GM12878 (cell line): ENCODE measurements at regions not wholly inside any gene's neighbourhood (a gene's known extent, or its start where the extent isn't known, plus 50 kb on each side); places are given as distances from the start of the nearest gene placed in this dataset.

Experiments
- ATAC-seq: fragments of 200-7000 bp; cut with Tn5 transposase; 3 replicates; pipeline ENCODE4 v1.9.1; 2020; ENCODE audit warnings: mild to moderate bottlenecking, moderate library complexity
- BruUV-seq: library from RNA; stranded (reverse); fragments of 400-500 nt; replicated peaks from 2 replicates; lab custom pipeline; 2021; lab: Mats Ljungman, UMichigan
- CTCF ChIA-PET: fragments of 300-600 bp; sonication (Branson Sonifier 250); formaldehyde crosslinking; extraction: SDS; loops from one replicate; lab custom pipeline; 2021; ENCODE audit warnings: inconsistent platforms; lab: Yijun Ruan, JAX
- POLR2A ChIA-PET: fragments of 350-600 bp; formaldehyde crosslinking; extraction: SDS; loops from one replicate; lab custom pipeline; 2021; ENCODE audit warnings: inconsistent platforms; lab: Charles Lee
- RAD21 ChIA-PET: fragments of 300-600 bp; sonication (Branson Sonifier 250); formaldehyde crosslinking; loops from one replicate; lab custom pipeline; 2023; ENCODE audit warnings: antibody characterized with exemption; ENCODE audit not compliant: unreplicated experiment; lab: Charles Lee
- SMC1A ChIA-PET: fragments of 300-600 bp; sonication (Branson Sonifier 250); formaldehyde crosslinking; loops from one replicate; lab custom pipeline; 2023; ENCODE audit not compliant: unreplicated experiment, uncharacterized antibody; lab: Charles Lee
- DNase-seq: peaks from one replicate; pipeline ENCODE4 v3.0.0-alpha.2; 2011; ENCODE audit warnings: low read depth, low spot score
- FAIRE-seq: peaks from 3 replicates; lab custom pipeline; 2011; peaks lifted over from hg19 to GRCh38; lab: Jason Lieb, UNC
- H2AFZ ChIP-seq: 2 replicates; pipeline ENCODE4 v1.6.0; 2011; ENCODE audit warnings: low read depth, low read length, control low read depth; ENCODE audit not compliant: control insufficient read depth
- H3K27ac ChIP-seq: 2 replicates; pipeline ENCODE4 v1.5.1; 2011; ENCODE audit warnings: control low read depth; ENCODE audit not compliant: control insufficient read depth, insufficient read depth
- H3K27me3 ChIP-seq, 2 experiments: replicated peaks in 1 of 2; 2 replicates each; pipeline versions ENCODE4 v1.6.0 to v1.6.1; 2011; ENCODE audit warnings: low read length in 1 of 2; ENCODE audit not compliant: control insufficient read depth in 2 of 2, insufficient read depth in 2 of 2
- H3K36me3 ChIP-seq, 2 experiments: 2 replicates each; pipeline ENCODE4 v1.5.1; 2011; ENCODE audit warnings: low read length in 1 of 2; ENCODE audit not compliant: control insufficient read depth in 2 of 2, insufficient read depth in 2 of 2
- H3K4me1 ChIP-seq: 2 replicates; pipeline ENCODE4 v1.6.1; 2011; ENCODE audit warnings: mild to moderate bottlenecking, low read length, moderate library complexity, mixed read lengths; ENCODE audit not compliant: control insufficient read depth, insufficient read depth
- H3K4me2 ChIP-seq: 2 replicates; pipeline ENCODE4 v1.6.0; 2011; ENCODE audit warnings: control low read depth; ENCODE audit not compliant: control insufficient read depth, insufficient read depth
- H3K4me3 ChIP-seq: fragments of 200-600 bp; sonication (generic); 2 replicates; pipeline ENCODE4 v1.5.1; 2016
- H3K79me2 ChIP-seq: 2 replicates; pipeline ENCODE4 v1.6.0; 2011; ENCODE audit warnings: low read length; ENCODE audit not compliant: control insufficient read depth, insufficient read depth
- H3K9ac ChIP-seq: 2 replicates; pipeline ENCODE4 v1.8.0; 2011; ENCODE audit warnings: low read length, control low read depth, mixed read lengths; ENCODE audit not compliant: control insufficient read depth, insufficient read depth
- H3K9me3 ChIP-seq: replicated peaks from 3 replicates; pipeline ENCODE4 v1.5.1; 2011; ENCODE audit warnings: mild to moderate bottlenecking, low read length; ENCODE audit not compliant: control insufficient read depth, insufficient read depth
- H4K20me1 ChIP-seq: 2 replicates; pipeline ENCODE4 v1.6.0; 2011; ENCODE audit not compliant: control insufficient read depth, insufficient read depth
- ATF7 ChIP-seq: fragments of 450-650 bp; IDR thresholded peaks from 2 replicates; pipeline ENCODE4 v1.6.1; 2016; ENCODE audit warnings: low read depth, mild to moderate bottlenecking
- CHD1 ChIP-seq: IDR thresholded peaks from 2 replicates; pipeline ENCODE4 v1.6.1; 2012; ENCODE audit warnings: low read depth, low read length, improper control_type of control experiment
- CHD2 ChIP-seq: IDR thresholded peaks from 2 replicates; pipeline ENCODE4 v1.6.1; 2011; ENCODE audit warnings: low read depth, low read length, improper control_type of control experiment, borderline replicate concordance
- CHD4 ChIP-seq: fragments of 200-600 bp; sonication (generic); IDR thresholded peaks from 2 replicates; pipeline ENCODE4 v1.6.1; 2016; ENCODE audit warnings: mild to moderate bottlenecking
- EZH2 ChIP-seq: IDR thresholded peaks from 2 replicates; pipeline ENCODE4 v1.6.1; 2012; ENCODE audit warnings: low read depth, mild to moderate bottlenecking, control low read depth, inconsistent platforms, low read length, borderline replicate concordance; ENCODE audit not compliant: control insufficient read depth
- HDAC6 ChIP-seq: fragments of 200-600 bp; sonication (generic); IDR thresholded peaks from one replicate; pipeline ENCODE4 v1.8.0; 2017; ENCODE audit warnings: antibody characterized with exemption; ENCODE audit not compliant: unreplicated experiment
- TCF3 ChIP-seq: IDR thresholded peaks from 2 replicates; pipeline ENCODE4 v1.6.1; 2012; ENCODE audit warnings: low read depth, mild to moderate bottlenecking, low read length, borderline replicate concordance; ENCODE audit not compliant: insufficient read depth
- ZNF274 ChIP-seq: IDR thresholded peaks from one replicate; pipeline ENCODE4 v1.8.0; 2011; ENCODE audit not compliant: insufficient read length, insufficient read depth
- ZNF622 ChIP-seq: fragments of 450-650 bp; IDR thresholded peaks from 2 replicates; pipeline ENCODE4 v1.6.1; 2017; ENCODE audit warnings: mild to moderate bottlenecking, inconsistent platforms
- WGBS: methylation state at CpG from one replicate; pipeline ENCODE4 v1.1.6; 2016; ENCODE audit warnings: low lambda C conversion rate; ENCODE audit not compliant: insufficient replicate concordance, insufficient coverage; ENCODE audit errors: missing lambda C conversion rate; 5-methylcytosine and 5-hydroxymethylcytosine counted together
- in situ Hi-C: fragments of 300-500 bp; cut with MboI; formaldehyde crosslinking; loops from 9 replicates; pipeline ENCODE4 v1.14.3; 2018; ENCODE audit warnings: mixed read lengths
- intact Hi-C: fragments of 100-400 bp; cut with micrococcal nuclease; formaldehyde crosslinking; loops from one replicate; pipeline ENCODE4 v1.14.2; 2022; ENCODE audit not compliant: unreplicated experiment

- RAD21 ChIA-PET: no interaction called here
- BruUV-seq: no TSS peak
Observed at GRCh38 chr2:204251158-204251997, 293.9 kb upstream of the PARD3B start.

GRCh38 chr2:204251998-204252376, 293.3 kb upstream of the PARD3B start:
- Histone ChIP-seq H3K4me2 (no peak overlapping the region), H3K27me3 (no peaks in the 10 kb centered on the region; a peak in 2 of 4 replicates), H3K4me3 (no peak overlapping the region), H3K27ac (no peak overlapping the region), H4K20me1 (no peaks in the 10 kb centered on the region), H3K79me2 (no peaks in the 10 kb centered on the region), H3K36me3 (no peaks in the 10 kb centered on the region), H3K9ac (no peak overlapping the region), H3K9me3 (no peaks in the 10 kb centered on the region), H2AFZ (no peak overlapping the region), H3K4me1 (no peaks in the 10 kb centered on the region)
- RAD21 ChIA-PET: no interaction called here
- intact Hi-C loops (no loop called here), in situ Hi-C loops (no loop called here)
- CTCF ChIA-PET: interaction anchor here (3.5 kb wide), 1 partner anchor 8 kb away, joined by 21 read pairs; no protein-coding TSS in a partner anchor
- DNase-seq (no peak), FAIRE-seq (no peak), ATAC-seq (no peak)
- POLR2A ChIA-PET: no interaction called here
- SMC1A ChIA-PET: no interaction called here
- WGBS: 29% methylated on average over 10 of the region's 11 CpGs
- TF ChIP-seq EZH2 (no peak), ZNF274 (no peak), CHD4 (no peak), ATF7 (no peak), HDAC6 (no peak), ZNF622 (no peak), CHD2 (no peak)
- no TSS peak for BruUV-seq

More at GRCh38 chr2:204251158-204251997, 293.9 kb upstream of the PARD3B start:
- FAIRE-seq (no peak), ATAC-seq (peak; percentile 45; the same call in 1 of the 3 replicates), DNase-seq (no peak)
- Histone ChIP-seq H2AFZ (no peak overlapping the region), H3K27ac (no peak overlapping the region), H3K36me3 (no peaks in the 10 kb centered on the region), H3K4me3 (no peak overlapping the region), H3K79me2 (no peaks in the 10 kb centered on the region), H3K27me3 (no peaks in the 10 kb centered on the region; a peak in 2 of 4 replicates), H3K9ac (no peak overlapping the region), H4K20me1 (no peaks in the 10 kb centered on the region), H3K9me3 (no peaks in the 10 kb centered on the region), H3K4me2 (no peak overlapping the region), H3K4me1 (no peaks in the 10 kb centered on the region)
- TF ChIP-seq TCF3: no peak
- no peak for TF ChIP-seq CHD1
- in situ Hi-C loops (no loop called here), intact Hi-C loops (no loop called here)
- SMC1A ChIA-PET: interaction anchor here (1.3 kb wide), 1 partner anchor 10 kb away, joined by 3 read pairs; no protein-coding TSS in a partner anchor
- WGBS: 35% methylated on average over 11 of the region's 11 CpGs
- CTCF ChIA-PET: interaction anchor here (0.8 to 3.5 kb wide), 2 partner anchors 9 to 11 kb away, joined by 4 to 21 read pairs; no protein-coding TSS in a partner anchor
- POLR2A ChIA-PET: no interaction called here
